K562 (cell line): ENCODE measurements at regions not wholly inside any gene's neighbourhood (a gene's known extent, or its start where the extent isn't known, plus 50 kb on each side); places are given as distances from the start of the nearest gene placed in this dataset.

Experiments used
- BHLHE40 ChIP-seq: IDR thresholded peaks from 2 replicates; pipeline ENCODE4 v1.6.1; 2011; ENCODE audit warnings: low read length, improper control_type of control experiment
- CREM ChIP-seq: IDR thresholded peaks from 2 replicates; pipeline ENCODE4 v1.6.1; 2014; ENCODE audit warnings: antibody characterized with exemption, low read depth
- CTBP1 ChIP-seq: fragments of 450-650 bp; IDR thresholded peaks from 2 replicates; pipeline ENCODE4 v1.6.1; 2016; ENCODE audit warnings: borderline replicate concordance
- JUNB ChIP-seq: fragments of 450-650 bp; formaldehyde crosslinking; conservative IDR thresholded peaks from 2 replicates; pipeline ENCODE4 v1.4.0; 2020; ENCODE audit warnings: mild to moderate bottlenecking
- PRPF4 ChIP-seq: fragments of 200-400 bp; formaldehyde crosslinking; IDR thresholded peaks from one replicate; pipeline ENCODE4 v1.6.1; 2017; ENCODE audit warnings: low read length, low read depth, mild to moderate bottlenecking; ENCODE audit not compliant: insufficient read depth, poor library complexity, severe bottlenecking
- RAD21 ChIP-seq, 2 experiments: fragments of 250-450 bp in 1 of 2; fragments of 450-650 bp in 1 of 2; sonication (Bioruptor Pico) in 1 of 2; formaldehyde crosslinking in 1 of 2; IDR thresholded peaks in 1 of 2; conservative IDR thresholded peaks in 1 of 2; 2 replicates each; pipeline versions ENCODE4 v1.4.0 to v1.8.0; 2020 to 2022; ENCODE audit warnings: mild to moderate bottlenecking in 2 of 2, moderate library complexity in 1 of 2
- TAF1 ChIP-seq: IDR thresholded peaks from 2 replicates; pipeline ENCODE4 v1.6.1; 2011; ENCODE audit warnings: mild to moderate bottlenecking, low read length, moderate library complexity; ENCODE audit not compliant: insufficient read depth, control insufficient read depth, severe bottlenecking; ENCODE audit errors: extremely low read depth
- ZBTB17 ChIP-seq: fragments of 450-650 bp; formaldehyde crosslinking; IDR thresholded peaks from 2 replicates; pipeline ENCODE4 v1.4.0; 2020; ENCODE audit warnings: mild to moderate bottlenecking
- ZNF668 ChIP-seq: fragments of 250-450 bp; sonication (Bioruptor Pico); IDR thresholded peaks from 2 replicates; pipeline ENCODE4 v1.8.0; 2022; ENCODE audit warnings: mild to moderate bottlenecking, inconsistent platforms
- TF ChIP-seq, protein P1 (sequence below), 3 experiments: IDR thresholded peaks in 2 of 3; conservative IDR thresholded peaks in 1 of 3; 2 replicates each; pipeline ENCODE4 v1.5.1; 2011 to 2012; ENCODE audit warnings: low read length in 3 of 3, mild to moderate bottlenecking in 3 of 3, control low read depth in 2 of 3, improper control_type of control experiment in 1 of 3, inconsistent platforms in 1 of 3, low read depth in 1 of 3, mixed read lengths in 1 of 3, moderate library complexity in 1 of 3; ENCODE audit not compliant: insufficient read depth in 2 of 3
- TF ChIP-seq, protein P2 (sequence below), 2 experiments: fragments of 450-650 bp in 1 of 2; sonication (generic) in 1 of 2; formaldehyde crosslinking in 1 of 2; IDR thresholded peaks in 1 of 2; conservative IDR thresholded peaks in 1 of 2; 2 replicates each; pipeline versions ENCODE4 v1.6.1 to v1.8.1; 2016 to 2023; ENCODE audit warnings: mild to moderate bottlenecking in 2 of 2, moderate library complexity in 2 of 2, inconsistent platforms in 1 of 2, missing genetic modification reagents in 1 of 2

DNA sequence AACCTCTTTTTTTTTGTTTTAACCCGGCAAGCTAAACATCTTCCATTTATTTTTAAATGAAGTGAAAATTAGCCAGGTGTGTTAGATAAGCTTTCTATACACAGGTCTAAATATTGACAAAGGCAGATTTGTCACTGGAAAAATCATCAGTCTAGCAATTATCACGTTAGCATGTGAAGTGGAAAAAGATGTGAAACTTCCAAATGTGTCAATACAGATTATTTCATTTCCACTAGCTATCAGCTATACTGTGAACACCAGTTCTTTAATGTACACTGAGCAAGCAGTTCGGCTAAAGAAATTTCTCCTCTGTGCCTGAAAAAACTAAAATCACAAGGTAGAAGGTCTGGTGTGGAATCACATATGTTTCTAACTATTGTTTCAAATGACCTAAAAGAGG is 96.6 kb upstream of the G2E3 start:
- TF ChIP-seq RAD21 (CRISPR knock-in tag; conservative IDR thresholded peaks at IDR 0.05 in 1 of 2, IDR thresholded peaks at IDR 0.05 in 1 of 2) (no peak), TAF1 (no peak), PRPF4 (no peak), ZBTB17 (no peak), CTBP1 (no peak), CREM (no peak), BHLHE40 (no peak), JUNB (CRISPR knock-in tag) (no peak), ZNF668 (CRISPR knock-in tag) (no peak)
- TF ChIP-seq, protein P1, sequence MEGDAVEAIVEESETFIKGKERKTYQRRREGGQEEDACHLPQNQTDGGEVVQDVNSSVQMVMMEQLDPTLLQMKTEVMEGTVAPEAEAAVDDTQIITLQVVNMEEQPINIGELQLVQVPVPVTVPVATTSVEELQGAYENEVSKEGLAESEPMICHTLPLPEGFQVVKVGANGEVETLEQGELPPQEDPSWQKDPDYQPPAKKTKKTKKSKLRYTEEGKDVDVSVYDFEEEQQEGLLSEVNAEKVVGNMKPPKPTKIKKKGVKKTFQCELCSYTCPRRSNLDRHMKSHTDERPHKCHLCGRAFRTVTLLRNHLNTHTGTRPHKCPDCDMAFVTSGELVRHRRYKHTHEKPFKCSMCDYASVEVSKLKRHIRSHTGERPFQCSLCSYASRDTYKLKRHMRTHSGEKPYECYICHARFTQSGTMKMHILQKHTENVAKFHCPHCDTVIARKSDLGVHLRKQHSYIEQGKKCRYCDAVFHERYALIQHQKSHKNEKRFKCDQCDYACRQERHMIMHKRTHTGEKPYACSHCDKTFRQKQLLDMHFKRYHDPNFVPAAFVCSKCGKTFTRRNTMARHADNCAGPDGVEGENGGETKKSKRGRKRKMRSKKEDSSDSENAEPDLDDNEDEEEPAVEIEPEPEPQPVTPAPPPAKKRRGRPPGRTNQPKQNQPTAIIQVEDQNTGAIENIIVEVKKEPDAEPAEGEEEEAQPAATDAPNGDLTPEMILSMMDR (IDR thresholded peaks at IDR 0.05 in 2 of 3, conservative IDR thresholded peaks at IDR 0.05 in 1 of 3; ENCODE audit: insufficient read depth in 2 of 3, low read depth in 1 of 3, low read length in 3 of 3): no peak
- TF ChIP-seq, protein P2, sequence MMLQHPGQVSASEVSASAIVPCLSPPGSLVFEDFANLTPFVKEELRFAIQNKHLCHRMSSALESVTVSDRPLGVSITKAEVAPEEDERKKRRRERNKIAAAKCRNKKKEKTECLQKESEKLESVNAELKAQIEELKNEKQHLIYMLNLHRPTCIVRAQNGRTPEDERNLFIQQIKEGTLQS (IDR thresholded peaks at IDR 0.05): no peak
- TF ChIP-seq, protein P2 (CRISPR knock-in tag; conservative IDR thresholded peaks at IDR 0.05): no peak
